ENCODE measurements at regions not wholly inside any gene's neighbourhood (a gene's known extent, or its start where the extent isn't known, plus 50 kb on each side); places are given as distances from the start of the nearest gene placed in this dataset.

GRCh38 chr14:97251491-97252155 is 454.4 kb downstream of the VRK1 start:
- TF ChIP-seq POLR2A (IDR thresholded peaks at IDR 0.05; ENCODE audit: low read depth, low read length) = no peak
- FAIRE-seq (no peak), DNase-seq (ENCODE audit: insufficient read length, low spot score) (no peak)

- no peak for TF ChIP-seq POLR2A (IDR thresholded peaks at IDR 0.05; ENCODE audit: low read depth, low read length)
- DNase-seq (ENCODE audit: insufficient read length, low spot score) (no peak), FAIRE-seq (no peak)
These were observed 456.6 kb downstream of the VRK1 start for GRCh38 chr14:97253756-97254155.

- no peak for TF ChIP-seq POLR2A (IDR thresholded peaks at IDR 0.05; ENCODE audit: low read depth, low read length)
- DNase-seq (ENCODE audit: insufficient read length, low spot score) = no peak
- no peak for FAIRE-seq
These were observed 465.2 kb downstream of the VRK1 start for GRCh38 chr14:97262336-97262735.

- TF ChIP-seq POLR2A (IDR thresholded peaks at IDR 0.05; ENCODE audit: low read depth, low read length) = no peak
- FAIRE-seq (no peak), DNase-seq (ENCODE audit: insufficient read length, low spot score) (no peak)
These were observed 467.5 kb downstream of the VRK1 start for GRCh38 chr14:97264516-97265230.

GRCh38 chr14:97266653-97267052 is 469.5 kb downstream of the VRK1 start:
- no peak for TF ChIP-seq POLR2A (IDR thresholded peaks at IDR 0.05; ENCODE audit: low read depth, low read length)
- DNase-seq (ENCODE audit: insufficient read length, low spot score) (no peak), FAIRE-seq (no peak)

GRCh38 chr14:97267509-97267908 is 470.3 kb downstream of the VRK1 start:
- DNase-seq (ENCODE audit: insufficient read length, low spot score) (no peak), FAIRE-seq (no peak)
- no peak for TF ChIP-seq POLR2A (IDR thresholded peaks at IDR 0.05; ENCODE audit: low read depth, low read length)

- no peak for FAIRE-seq
- no peak for TF ChIP-seq POLR2A (IDR thresholded peaks at IDR 0.05; ENCODE audit: low read depth, low read length)
- no peak for DNase-seq (ENCODE audit: insufficient read length, low spot score)
These were observed 470.9 kb downstream of the VRK1 start for GRCh38 chr14:97268097-97268496.

- DNase-seq (ENCODE audit: insufficient read length, low spot score) (no peak), FAIRE-seq (no peak)
- TF ChIP-seq POLR2A (IDR thresholded peaks at IDR 0.05; ENCODE audit: low read depth, low read length) = no peak
These were observed 473.1 kb downstream of the VRK1 start for GRCh38 chr14:97270308-97270707.

GRCh38 chr14:97271451-97271960 is 474.3 kb downstream of the VRK1 start:
- TF ChIP-seq POLR2A (IDR thresholded peaks at IDR 0.05; ENCODE audit: low read depth, low read length) = no peak
- DNase-seq (ENCODE audit: insufficient read length, low spot score) = no peak
- no peak for FAIRE-seq

GRCh38 chr14:97273540-97273939 is 476.4 kb downstream of the VRK1 start:
- TF ChIP-seq POLR2A (IDR thresholded peaks at IDR 0.05; ENCODE audit: low read depth, low read length) = no peak
- FAIRE-seq (no peak), DNase-seq (ENCODE audit: insufficient read length, low spot score) (no peak)

GRCh38 chr14:97274626-97275025 is 477.4 kb downstream of the VRK1 start:
- no peak for TF ChIP-seq POLR2A (IDR thresholded peaks at IDR 0.05; ENCODE audit: low read depth, low read length)
- no peak for FAIRE-seq
- DNase-seq (ENCODE audit: insufficient read length, low spot score) = no peak

- DNase-seq (ENCODE audit: insufficient read length, low spot score) (no peak), FAIRE-seq (no peak)
- no peak for TF ChIP-seq POLR2A (IDR thresholded peaks at IDR 0.05; ENCODE audit: low read depth, low read length)
These were observed 478.1 kb downstream of the VRK1 start for GRCh38 chr14:97275276-97275675.

GRCh38 chr14:97276573-97276972 is 479.4 kb downstream of the VRK1 start:
- no peak for FAIRE-seq
- no peak for DNase-seq (ENCODE audit: insufficient read length, low spot score)
- no peak for TF ChIP-seq POLR2A (IDR thresholded peaks at IDR 0.05; ENCODE audit: low read depth, low read length)

- FAIRE-seq = no peak
- TF ChIP-seq POLR2A (IDR thresholded peaks at IDR 0.05; ENCODE audit: low read depth, low read length) = no peak
These were observed 480.5 kb downstream of the VRK1 start for GRCh38 chr14:97277711-97278110.

GRCh38 chr14:97280526-97280925 is 483.3 kb downstream of the VRK1 start:
- DNase-seq (ENCODE audit: insufficient read length, low spot score) = no peak
- no peak for TF ChIP-seq POLR2A (IDR thresholded peaks at IDR 0.05; ENCODE audit: low read depth, low read length)
- FAIRE-seq = no peak

More at GRCh38 chr14:97277711-97278110, 480.5 kb downstream of the VRK1 start:
- no peak for DNase-seq (ENCODE audit: insufficient read length, low spot score)

All from H54 (cell line).